HG03280 (cell line): ENCODE measurements at regions not wholly inside any gene's neighbourhood (a gene's known extent, or its start where the extent isn't known, plus 50 kb on each side); places are given as distances from the start of the nearest gene placed in this dataset.
"Not testable (repeated sequence)": the region's sequence is repeated elsewhere in the genome, so short reads cannot be mapped to it uniquely, and the experiment has no call there.

Experiments
- ATAC-seq: cut with Tn5 transposase; IDR thresholded peaks from one replicate; pipeline ENCODE4 v1.9.1; 2021; ENCODE audit warnings: mild to moderate bottlenecking, moderate library complexity; ENCODE audit not compliant: unreplicated experiment

DNA sequence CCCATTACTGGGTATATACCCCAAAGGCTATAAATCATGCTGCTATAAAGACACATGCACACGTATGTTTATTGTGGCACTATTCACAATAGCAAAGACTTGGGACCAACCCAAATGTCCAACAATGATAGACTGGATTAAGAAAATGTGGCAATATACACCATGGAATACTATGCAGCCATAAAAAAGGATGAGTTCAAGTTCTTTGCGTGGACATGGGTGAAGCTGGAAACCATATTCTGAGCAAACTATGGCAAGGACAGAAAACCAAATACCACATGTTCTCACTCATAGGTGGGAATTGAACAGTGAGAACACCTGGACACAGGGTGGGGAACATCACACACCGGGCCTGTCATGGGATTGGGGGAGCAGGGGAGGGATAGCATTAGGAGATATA lies 54.4 kb upstream of the MUCL1 start:
- not testable (repeated sequence) for ATAC-seq

DNA sequence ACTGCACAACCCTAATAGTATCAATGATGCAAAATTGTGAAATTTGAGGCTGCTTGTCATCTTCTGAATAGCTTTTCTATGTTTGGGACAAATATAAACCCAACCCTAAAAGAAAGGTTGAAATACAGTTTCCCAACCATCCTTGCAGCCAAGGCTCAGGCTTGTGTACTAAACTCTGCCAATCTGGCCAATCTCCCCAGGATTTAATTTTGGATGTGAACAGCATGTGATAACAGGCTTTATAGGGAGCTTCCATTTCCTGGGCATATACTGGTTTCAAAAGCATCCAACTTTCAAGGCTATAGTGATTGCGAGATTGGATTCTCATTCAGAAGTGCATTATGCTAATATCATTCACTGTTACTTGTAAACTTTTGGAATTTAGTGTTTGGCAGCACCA lies 55.7 kb upstream of the MUCL1 start:
- ATAC-seq: no peak

DNA sequence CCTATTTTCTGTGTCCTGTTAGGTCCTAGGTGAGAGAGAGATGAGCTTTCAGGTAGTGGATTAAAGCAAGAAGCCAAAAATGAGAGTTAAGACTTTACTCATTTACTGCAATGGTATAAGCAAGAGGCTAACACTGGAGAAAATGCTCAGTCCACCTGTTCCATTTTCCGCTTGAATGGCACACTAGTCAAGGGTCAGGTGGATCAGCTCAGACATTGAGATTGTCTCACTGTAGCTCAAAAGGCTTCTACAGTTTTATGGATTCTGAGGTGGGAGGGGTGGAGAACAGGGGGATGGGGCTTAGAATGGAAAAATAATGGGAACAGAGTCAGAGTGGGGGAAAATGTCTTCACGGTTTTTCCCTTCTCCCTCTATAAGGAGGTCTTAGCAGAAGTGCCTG lies 57.3 kb upstream of the MUCL1 start:
- ATAC-seq: no peak

DNA sequence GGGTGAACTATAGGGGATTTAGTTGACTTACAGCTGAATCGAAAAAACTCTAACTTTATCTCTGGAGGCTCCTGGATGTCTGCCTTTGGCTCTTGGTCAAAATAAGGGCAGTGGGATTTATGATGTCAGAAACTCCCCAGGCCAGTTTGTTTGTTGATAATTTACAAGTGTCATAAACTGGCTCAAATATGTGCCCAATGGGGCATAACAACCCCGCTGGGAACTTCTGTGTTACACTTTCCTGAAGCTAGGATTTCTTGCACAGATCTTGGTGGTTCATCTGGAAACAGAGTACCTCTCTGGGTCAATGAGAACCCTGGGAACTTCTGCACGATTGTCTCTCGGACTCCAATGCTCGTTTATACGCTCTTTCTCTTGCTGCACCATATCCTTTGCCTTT lies 58.7 kb upstream of the MUCL1 start:
- ATAC-seq: no peak

DNA sequence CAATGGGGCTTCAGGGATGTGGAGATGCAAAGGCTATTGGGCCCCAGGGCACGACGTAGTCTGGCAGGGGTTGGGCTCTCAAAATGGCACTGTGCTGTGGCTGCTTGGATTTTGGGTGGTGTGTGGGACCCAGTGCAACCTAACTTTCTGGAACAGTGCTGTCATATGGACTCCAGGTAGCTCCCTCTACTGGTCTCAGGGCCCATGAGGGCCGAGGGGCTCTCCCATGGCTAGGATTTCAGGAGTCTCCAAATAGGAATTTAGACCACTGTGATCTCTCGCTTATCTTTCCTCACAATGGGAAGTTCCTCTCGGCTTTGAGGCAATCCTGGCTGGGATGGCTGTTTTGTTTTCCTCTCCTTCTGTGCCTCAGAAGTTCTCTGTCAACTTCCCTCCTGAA lies 68.2 kb upstream of the MUCL1 start:
- ATAC-seq: no peak

DNA sequence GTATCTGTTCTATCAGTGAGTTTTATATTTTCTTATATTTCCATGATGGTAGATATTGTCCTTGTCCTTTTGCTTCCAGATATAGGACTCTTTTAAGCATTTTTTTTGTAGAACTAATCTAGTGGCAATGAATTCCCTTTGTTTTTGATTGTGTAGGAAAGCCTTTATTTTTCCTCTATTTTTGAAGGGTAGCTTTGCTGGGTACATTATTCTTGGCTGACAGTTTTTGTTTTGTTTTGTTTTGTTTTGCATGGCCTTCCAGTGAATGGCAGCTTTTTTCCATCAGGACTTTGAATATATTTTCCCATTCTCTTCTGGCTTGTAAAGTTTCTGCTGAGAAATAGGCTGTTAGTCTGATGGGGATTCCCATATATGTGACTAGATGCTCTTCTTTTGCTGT lies 70.2 kb upstream of the MUCL1 start:
- no peak for ATAC-seq

DNA sequence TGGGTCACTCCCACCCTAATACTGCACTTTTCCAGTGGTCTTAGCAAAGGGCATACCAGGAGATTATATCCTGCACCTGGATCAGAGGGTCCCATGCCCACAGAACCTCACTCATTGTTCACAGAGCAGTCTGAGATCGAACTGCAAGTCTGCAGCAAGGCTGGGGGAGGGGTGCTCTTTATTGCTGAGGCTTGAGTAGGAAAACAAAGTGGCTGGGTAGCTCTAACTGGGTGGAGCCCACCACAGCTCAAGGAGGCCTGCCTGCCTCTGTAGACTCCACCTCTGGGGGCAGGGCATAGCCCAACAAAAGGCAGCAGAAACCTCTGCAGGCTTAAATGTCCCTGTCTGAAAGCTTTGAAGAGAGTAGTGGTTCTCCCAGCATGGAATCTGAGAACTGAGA lies 77.3 kb upstream of the MUCL1 start:
- ATAC-seq: not testable (repeated sequence)

DNA sequence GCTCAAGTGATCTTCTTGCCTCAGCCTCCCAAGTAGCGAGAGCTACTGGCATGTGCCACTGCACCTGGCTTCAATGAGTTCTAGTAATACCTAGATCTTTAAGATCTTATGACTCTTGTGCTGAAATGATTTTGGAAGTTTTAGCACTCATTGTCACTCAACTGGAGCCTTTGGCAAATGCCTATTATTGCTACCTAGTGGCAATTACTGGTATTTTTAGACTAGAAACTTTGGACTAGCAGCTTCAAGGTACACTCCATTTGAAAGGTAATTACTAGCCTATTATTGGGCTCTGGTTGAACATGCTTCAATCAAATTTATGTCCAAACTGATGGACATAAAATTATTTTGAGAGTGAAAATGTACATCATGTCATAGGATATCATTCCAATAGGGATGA lies 80.7 kb upstream of the MUCL1 start:
- no peak for ATAC-seq

DNA sequence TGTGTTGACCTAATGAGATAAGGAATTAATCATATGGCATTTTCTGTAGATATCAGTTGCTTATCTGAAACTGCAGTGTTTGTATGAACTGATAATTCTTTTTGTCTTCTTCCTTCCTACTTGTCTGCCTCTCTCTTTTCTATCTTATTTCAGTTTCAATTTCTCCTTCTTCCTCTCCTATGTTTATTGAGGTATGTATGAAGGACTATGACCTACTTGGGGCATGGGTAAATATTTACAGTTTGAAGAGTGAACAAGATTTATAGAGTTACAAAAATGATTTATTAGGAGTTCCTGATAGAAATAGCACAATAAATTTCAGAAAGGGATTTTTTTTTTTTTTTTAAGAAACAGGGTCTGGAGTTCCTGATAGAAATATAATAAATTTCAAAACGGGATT lies 88.7 kb upstream of the MUCL1 start:
- ATAC-seq: no peak

DNA sequence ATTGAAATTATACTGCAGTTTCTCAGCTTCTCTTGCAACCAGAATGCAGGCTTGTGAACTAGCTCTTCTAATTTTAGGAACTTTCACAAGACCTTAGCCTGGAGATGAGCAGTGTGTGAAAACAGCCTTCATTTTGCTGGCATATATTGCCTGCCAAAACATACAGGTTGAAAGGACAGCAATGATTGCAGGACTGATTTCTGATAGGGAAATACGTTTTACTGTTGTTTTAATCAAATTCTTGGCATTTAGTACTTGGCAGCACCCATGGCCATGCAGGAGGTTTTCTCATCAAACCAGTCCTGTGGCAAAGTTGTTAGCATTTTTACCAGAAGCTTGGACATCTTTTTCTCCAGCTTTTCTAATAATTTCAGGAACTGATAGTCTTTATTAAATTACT lies 91.9 kb upstream of the MUCL1 start:
- no peak for ATAC-seq

DNA sequence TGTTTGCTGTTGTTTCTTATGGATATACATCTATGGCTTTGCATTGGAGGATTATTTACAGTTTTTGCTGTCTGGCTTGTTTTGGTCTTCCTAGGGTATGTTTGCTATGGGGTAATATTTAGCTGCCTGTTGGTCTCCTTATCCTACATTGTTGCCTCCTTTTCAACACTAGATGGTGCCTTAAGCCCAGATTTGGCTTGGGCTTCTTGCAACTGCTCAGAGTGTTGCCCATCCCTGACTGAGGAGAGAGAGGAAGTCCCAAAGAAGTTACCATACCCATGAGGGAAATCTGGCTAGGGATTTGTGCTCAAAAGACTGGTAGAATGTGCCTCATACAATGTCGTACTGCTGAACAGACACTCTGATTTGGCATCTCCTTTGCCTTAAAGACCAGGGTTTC lies 94.6 kb upstream of the MUCL1 start:
- no peak for ATAC-seq

DNA sequence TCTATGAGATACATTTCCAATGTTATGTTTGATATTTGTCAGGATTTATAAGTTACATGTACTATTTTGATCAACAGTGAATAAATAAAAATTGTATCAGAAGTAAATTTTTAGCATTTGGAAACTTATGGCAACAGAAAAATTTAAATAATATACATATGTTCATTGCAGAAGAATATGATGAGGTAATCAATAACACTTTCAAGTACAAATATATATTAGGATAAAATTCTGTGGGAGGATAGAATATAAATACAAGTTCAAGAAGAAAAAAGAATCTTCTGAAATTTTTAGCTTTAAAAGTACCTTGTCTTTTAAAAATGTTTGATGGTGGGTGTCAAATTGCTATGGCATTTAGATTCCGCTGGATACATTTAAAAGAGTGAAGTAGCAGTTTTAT lies 102.8 kb upstream of the MUCL1 start:
- ATAC-seq: no peak

DNA sequence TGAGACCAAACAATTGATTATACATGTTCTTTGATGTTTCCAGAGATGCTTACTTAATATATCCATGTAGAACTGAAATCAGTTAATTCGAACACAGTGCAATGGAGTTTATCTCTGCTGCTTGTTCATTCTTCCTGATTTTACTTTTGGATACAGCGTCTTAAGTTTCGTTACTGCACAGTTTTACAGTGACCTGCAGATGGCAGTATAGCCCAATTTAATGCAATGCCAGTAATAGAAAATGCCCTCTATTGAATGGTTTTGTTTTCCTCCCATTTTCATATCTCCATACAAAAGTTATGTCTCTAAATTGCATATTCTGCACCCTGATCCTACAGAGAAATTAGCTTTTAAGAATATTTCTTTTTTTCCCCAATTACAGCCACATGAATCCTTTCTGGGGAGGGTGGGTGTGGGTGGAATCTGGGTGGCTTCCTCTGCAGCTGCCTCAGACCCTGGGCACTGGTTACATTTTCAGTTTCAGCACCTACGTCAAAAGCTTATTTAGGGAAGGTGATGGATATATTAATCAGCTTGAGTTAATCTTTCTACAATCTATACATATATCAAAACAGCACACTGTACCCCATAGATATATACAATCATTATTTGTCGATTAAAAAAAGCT lies 101.1 kb upstream of the DCD start:
- peak; percentile 75 for ATAC-seq

DNA sequence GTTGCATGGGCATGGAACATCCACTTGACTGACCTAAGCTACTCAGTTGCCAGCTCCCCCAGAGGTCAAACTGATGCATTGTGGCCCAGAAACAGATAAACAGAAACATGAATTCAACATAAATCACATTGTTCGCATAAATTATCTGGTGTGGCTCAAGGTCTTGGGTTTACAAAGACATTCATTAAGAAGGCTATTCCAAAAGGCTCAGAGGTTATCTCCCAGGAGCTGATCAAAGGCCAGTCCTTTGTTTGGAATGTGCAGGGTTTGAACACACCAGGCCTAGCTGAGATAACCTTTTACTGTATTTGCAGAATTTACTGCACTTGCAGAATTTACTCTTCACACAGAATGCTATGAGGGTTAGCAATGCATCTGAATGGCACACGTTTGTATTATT lies 96.4 kb upstream of the DCD start:
- no peak for ATAC-seq

DNA sequence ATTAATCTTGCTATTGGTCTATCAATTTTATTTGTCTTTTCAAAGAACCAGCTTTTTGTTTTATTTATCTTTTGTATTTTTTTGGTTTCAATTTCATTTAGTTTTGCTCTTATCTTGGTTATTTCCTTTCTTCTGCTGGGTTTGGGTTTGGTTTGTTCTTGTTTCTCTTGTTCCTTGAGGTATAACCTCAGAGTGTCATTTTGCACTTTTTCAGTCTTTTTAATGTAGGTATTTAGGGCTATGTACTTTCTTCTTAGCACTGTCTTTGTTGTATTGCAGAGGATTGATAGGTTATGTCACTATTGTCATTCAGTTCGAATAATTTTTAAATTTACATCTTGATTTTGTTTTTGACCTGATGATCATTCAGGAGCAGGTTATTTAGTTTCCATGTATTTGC lies 92.7 kb upstream of the DCD start:
- ATAC-seq: no peak

DNA sequence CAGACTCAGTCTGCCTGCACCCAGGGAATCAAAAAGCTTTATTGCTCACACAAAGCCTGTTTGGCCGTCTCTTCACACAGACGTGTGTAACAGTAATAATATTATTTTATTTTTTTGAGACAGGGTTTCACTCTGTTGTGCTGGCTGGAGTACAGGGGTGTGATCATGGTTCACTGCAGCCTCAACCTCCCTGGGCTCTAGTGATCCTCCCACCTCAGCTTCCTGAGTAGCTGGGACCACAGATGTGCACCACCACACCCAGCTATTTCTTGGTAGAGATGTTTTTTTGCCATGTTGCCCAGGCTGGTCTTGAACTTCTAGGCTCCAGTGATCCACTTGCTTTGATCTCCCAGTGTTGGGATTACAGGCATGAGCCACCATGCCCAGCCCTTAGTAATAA lies 88.4 kb upstream of the DCD start:
- no peak for ATAC-seq

DNA sequence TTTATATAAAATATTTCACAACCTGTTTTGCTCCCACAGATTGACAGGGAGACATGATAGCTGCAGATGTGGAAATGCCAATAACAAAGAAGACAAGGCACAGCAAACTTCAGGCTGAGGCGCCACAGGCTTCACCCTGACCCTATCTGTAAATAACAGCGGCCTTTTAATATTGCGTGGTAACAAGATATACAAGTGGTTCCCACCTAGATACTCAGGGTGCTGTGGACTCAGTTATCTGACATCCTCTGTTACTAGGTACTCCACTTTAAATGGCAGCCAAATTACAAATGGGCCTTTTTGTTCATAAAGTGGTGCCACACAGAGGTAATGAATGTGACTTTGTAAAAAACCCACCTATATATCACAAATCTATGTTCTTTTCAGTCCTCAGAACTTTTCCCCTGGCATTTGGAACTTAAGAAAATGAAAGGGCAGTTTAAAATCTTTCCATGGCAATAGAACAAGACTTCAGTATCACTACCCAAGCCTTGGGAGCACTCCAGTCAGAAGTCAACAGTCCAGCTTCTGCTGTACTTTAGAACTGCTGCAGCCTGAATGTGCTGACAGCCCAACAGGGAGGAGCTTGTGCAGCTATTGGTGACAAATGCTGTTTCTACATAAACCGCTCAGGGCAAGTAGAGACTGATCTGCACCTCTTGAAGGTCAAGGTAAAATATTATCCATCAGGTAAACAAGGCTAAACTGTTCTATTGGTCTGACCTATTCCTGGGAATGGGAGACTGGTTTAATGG lies 86.2 kb upstream of the DCD start:
- ATAC-seq: no peak

DNA sequence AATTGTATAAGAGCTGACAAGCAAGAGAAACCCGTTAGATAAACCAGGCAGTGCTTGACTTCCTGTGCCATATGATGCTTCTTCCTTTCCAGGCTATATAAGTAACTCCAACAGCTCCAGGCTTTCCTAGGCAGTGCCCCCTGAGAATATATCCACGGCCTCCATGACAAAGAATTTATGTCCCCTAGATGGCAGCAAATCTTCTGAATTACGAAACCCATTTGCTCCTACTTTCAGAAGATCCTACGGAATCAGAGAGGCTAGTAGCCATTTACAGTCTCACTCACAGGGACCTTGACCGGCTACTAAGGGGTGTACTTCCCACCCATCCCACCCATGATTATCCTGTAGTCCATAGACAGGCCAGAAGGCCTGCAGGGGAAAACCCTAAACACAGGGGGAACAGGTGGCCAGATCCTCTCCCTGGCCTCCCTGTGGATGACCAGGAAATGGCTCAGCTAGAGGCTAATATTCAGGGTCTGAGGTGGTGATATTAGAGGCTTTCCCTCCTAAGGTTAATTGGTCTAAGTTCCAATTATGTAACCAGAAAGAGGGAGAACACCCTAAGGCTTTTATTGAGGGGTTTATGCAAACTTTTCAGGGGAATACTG lies 77.2 kb upstream of the DCD start:
- ATAC-seq: no peak

DNA sequence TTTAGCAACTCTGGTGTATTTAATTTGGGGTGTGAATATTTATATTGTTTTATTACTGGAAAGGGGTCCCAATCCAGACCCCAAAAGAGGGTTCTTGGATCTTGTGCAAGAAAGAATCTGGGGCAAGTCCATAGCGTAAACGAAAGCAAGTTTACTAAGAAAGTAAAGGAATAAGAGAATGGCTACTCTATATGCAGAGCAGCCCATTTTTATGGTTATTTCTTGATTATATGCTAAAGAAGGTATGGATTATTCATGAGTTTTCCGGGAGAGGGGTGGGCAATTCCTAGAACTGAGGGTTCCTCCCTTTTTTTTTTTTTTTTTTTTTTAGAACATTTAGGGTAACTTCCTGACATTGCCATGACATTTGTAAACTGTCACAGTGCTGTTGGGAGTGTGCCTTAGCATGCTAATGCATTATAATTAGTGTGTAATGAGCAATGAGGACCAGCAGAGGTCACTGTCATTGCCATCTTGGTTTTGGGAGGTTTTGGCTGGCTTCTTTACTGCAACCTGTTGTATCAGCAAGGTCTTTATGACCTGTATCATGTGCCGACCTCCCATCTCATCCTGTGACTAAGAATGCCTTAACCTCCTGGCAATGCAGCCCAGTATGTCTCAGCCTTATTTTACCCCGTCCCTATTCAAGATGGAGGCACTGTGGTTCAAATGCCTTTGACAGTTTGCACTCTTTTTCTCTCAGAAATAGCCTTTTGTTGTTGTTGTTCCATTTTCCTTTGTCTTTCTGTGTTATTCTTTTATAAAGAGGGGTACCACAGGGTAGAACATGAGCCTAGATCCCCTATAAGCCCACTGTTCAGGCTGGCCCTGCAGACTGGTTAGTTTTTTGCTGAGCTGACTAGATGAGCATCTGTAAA lies 75.5 kb upstream of the DCD start:
- peak; percentile 63 for ATAC-seq

DNA sequence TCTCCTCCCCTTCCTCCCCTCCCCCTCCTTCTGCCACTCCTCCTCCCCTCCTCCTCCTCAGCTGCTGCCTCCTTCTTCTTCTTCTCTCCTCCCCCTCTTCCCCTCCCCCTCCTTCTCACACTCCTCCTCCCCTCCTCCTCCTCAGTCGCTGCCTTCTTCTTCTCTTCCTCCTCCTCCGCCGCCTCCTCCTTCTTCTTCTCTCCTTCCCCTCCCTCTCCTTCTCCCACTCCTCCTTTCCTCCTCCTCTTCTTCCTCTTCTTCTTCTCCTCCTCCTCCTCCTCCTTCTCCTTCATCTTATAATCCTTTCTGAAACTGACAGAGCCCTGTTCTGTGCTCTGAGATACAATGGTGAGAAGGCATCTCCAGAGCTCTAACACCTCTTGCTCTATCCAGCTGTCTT lies 73.1 kb upstream of the DCD start:
- no peak for ATAC-seq

DNA sequence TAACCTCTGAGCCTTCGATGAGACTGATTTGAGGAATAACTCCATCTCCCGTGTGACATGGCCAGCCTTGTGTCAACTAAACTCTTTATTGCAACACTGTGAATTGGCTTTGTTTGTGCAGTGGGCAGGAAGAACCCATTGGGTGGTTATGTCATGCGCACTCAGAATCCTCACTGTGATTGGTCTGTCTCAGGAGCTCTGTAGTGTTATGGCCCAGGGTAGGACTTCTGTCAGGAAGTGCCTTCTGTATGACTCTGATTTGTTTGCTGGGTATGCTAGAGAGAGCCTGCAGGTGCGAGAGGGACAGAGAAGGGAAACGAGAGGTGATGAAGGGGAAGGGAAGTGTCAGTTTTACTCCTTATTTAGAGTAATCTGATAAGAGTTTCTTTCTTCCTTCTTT lies 71.5 kb upstream of the DCD start:
- no peak for ATAC-seq

DNA sequence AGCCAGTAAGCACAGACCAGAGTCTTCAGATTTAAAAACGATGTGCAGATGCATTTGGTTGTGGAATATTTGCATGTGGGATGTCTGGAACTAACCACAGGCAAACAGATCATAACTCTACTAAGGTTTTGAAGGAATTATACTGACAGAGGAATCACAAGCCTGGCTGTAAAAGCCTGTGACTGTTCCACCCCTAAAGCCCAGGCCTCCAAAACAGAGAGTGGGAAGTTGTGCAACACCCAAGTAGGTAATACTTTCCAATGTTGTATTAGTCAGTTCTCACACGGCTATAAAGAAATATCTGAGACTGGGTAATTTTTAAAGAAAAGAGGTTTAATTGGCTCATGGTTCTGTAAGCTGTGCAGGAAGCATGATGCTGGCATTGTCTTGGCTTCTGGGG lies 68.1 kb upstream of the DCD start:
- no peak for ATAC-seq
